Mucosa of rectum (tissue), 2 donors: ENCODE measurements at regions not wholly inside any gene's neighbourhood (a gene's known extent, or its start where the extent isn't known, plus 50 kb on each side); places are given as distances from the start of the nearest gene placed in this dataset.

Experiments used
- H3K27ac ChIP-seq, 2 donors: one replicate each; pipeline ENCODE4 v1.7.0; 2013; ENCODE audit warnings: inconsistent platforms in 2 of 2, low read depth in 2 of 2, low read length in 2 of 2
- H3K27me3 ChIP-seq, 2 donors: one replicate each; pipeline ENCODE4 v1.7.0; 2013; ENCODE audit warnings: low read length in 2 of 2; ENCODE audit not compliant: control insufficient read depth in 2 of 2, insufficient read depth in 2 of 2
- H3K36me3 ChIP-seq, 2 donors: one replicate each; pipeline ENCODE4 v1.7.0; 2013; ENCODE audit warnings: low read length in 2 of 2; ENCODE audit not compliant: control insufficient read depth in 2 of 2, insufficient read depth in 2 of 2
- H3K4me1 ChIP-seq, 2 donors: one replicate each; pipeline ENCODE4 v1.7.0; 2013; ENCODE audit warnings: low read length in 2 of 2, mild to moderate bottlenecking in 1 of 2; ENCODE audit not compliant: control insufficient read depth in 2 of 2, insufficient read depth in 2 of 2
- H3K4me3 ChIP-seq, 2 donors: one replicate each; pipeline ENCODE4 v1.7.0; 2013; ENCODE audit warnings: low read length in 2 of 2
- H3K9ac ChIP-seq, 2 donors: one replicate each; pipeline ENCODE4 v1.7.0; 2013; ENCODE audit warnings: low read length in 2 of 2, low read depth in 1 of 2, mild to moderate bottlenecking in 1 of 2
- H3K9me3 ChIP-seq, 2 donors: one replicate each; pipeline ENCODE4 v1.7.0; 2013; ENCODE audit warnings: low read length in 2 of 2; ENCODE audit not compliant: control insufficient read depth in 2 of 2
- donor health status: healthy.
- donor health status: Normal muscosa, but diverticular disease.

DNA sequence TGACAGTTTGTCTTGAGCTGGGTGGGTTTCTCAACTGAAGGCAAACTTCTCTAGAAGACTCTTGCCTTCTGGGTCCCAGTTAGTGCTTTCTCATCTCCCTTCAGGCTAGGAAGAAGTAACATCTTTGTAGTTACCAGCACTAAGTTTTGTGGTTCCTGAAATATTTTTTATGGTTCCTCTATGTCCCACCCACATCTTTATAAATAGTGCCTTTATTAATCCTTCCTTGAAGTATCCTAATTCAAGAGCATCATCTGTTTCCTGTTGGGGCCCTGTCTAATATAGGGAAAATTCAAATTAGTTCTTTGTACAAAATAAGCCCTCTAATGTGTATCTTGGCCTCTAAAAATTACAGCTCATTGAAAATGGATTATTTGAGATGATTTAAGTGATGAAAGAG lies 147.4 kb upstream of the MAOA start:
- Histone ChIP-seq H3K27me3 (peaks cover 5 to 9% of the 10 kb centered on the region in 2 donors), H3K9me3 (no peaks in the 10 kb centered on the region), H3K36me3 (no peaks in the 10 kb centered on the region), H3K4me3 (no peak overlapping the region), H3K27ac (no peak overlapping the region), H3K4me1 (no peaks in the 10 kb centered on the region), H3K9ac (no peak overlapping the region)

DNA sequence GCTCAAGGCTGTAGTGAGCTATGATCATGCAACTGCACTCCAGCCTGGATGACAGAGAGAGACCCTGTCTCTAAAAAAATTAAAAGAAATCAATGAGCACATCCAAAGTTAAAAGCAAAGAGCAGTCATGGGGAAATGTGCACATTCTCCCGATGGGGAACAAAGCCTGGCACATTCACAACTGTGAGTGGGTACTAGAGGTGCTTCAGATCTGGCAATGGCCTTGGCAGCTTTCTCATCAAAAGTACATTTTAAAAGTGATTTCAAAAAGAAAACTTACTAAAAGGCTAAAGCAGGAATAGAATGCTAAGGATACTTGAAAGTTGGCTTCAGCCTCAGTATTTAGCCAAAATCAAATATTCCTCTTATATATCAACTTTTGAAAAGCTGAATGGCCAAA lies 145.9 kb upstream of the MAOA start:
- Histone ChIP-seq H3K27me3 (peaks cover 5 to 11% of the 10 kb centered on the region in 2 donors), H3K36me3 (no peaks in the 10 kb centered on the region), H3K4me3 (no peak overlapping the region), H3K9me3 (no peaks in the 10 kb centered on the region), H3K27ac (no peak overlapping the region), H3K4me1 (no peaks in the 10 kb centered on the region), H3K9ac (no peak overlapping the region)

DNA sequence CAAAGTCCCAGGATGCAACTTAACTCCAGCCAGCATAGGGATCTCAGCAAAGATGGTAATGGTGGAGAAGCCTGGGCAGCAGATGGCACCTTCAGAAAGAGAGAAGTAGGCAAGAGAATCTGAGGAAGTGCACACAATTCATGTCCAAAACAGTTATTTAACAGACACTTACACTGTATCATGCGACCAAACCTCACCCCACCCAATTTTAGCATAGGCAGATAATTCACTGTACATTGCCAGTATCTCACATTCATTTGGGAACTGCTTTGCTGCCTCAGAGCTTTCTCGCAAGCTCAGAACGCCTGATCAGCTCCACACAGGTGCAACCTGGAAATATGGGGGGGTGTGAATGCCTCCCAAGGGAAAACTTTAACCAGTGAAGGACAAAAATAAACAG lies 143.0 kb upstream of the MAOA start:
- Histone ChIP-seq H3K4me3 (no peak overlapping the region), H3K27me3 (peaks cover 5% of the 10 kb centered on the region in 2 donors), H3K9ac (no peak overlapping the region), H3K4me1 (no peaks in the 10 kb centered on the region), H3K36me3 (no peaks in the 10 kb centered on the region), H3K27ac (no peak overlapping the region), H3K9me3 (peaks cover 0 to 2% of the 10 kb centered on the region in 2 donors)

- no peak overlapping the region for H3K9ac ChIP-seq
- no peak overlapping the region for H3K4me3 ChIP-seq
- H3K9me3 ChIP-seq = peaks cover 0 to 2% of the 10 kb centered on the region in 2 donors
Observed at GRCh38 chrX:43514820-43515219, 141.3 kb upstream of the MAOA start.

DNA sequence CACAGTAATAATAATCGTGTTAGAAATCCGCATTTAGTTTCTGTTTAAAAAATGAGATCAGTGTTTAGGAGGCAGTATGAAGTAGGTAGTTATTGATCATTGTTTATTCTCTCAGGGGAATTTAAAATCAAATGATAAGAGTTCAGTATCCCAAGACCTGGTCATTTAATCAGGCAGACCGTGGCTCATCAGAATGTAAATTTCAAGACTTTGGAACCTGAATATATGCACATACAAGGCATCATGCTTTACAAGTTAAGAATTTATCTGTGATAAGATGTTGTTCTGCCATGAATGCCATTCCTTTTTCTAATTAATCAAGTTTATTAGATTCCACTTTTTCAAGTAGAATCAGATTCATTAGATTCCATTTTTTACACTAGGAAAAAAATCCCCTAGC lies 133.5 kb upstream of the MAOA start:
- H3K4me1 ChIP-seq = no peaks in the 10 kb centered on the region
- H3K27ac ChIP-seq = no peak overlapping the region
- H3K4me3 ChIP-seq = no peak overlapping the region
- H3K9me3 ChIP-seq = no peaks in the 10 kb centered on the region
- no peaks in the 10 kb centered on the region for H3K36me3 ChIP-seq
- H3K27me3 ChIP-seq = no peaks in the 10 kb centered on the region
- H3K9ac ChIP-seq = no peak overlapping the region

More at GRCh38 chrX:43514820-43515219, 141.3 kb upstream of the MAOA start:
- H3K36me3 ChIP-seq = no peaks in the 10 kb centered on the region
- H3K27me3 ChIP-seq = peaks cover 5% of the 10 kb centered on the region in 2 donors
- H3K27ac ChIP-seq = no peak overlapping the region
- no peaks in the 10 kb centered on the region for H3K4me1 ChIP-seq

GRCh38 chrX:43525901-43526610 lies 130.0 kb upstream of the MAOA start:
- H3K9ac ChIP-seq = no peak overlapping the region

GRCh38 chrX:43526878-43527277 lies 129.2 kb upstream of the MAOA start:
- Histone ChIP-seq H3K36me3 (no peaks in the 10 kb centered on the region), H3K27ac (no peak overlapping the region), H3K4me3 (no peak overlapping the region), H3K4me1 (no peaks in the 10 kb centered on the region), H3K9ac (no peak overlapping the region), H3K27me3 (peaks cover 0 to 2% of the 10 kb centered on the region in 2 donors), H3K9me3 (no peaks in the 10 kb centered on the region)

More at GRCh38 chrX:43525901-43526610, 130.0 kb upstream of the MAOA start:
- Histone ChIP-seq H3K36me3 (no peaks in the 10 kb centered on the region), H3K27ac (no peak overlapping the region), H3K4me1 (no peaks in the 10 kb centered on the region), H3K27me3 (no peaks in the 10 kb centered on the region), H3K9me3 (no peaks in the 10 kb centered on the region), H3K4me3 (no peak overlapping the region)

GRCh38 chrX:43527801-43528200 lies 128.3 kb upstream of the MAOA start:
- Histone ChIP-seq H3K9me3 (no peaks in the 10 kb centered on the region), H3K4me3 (no peak overlapping the region)

GRCh38 chrX:43530837-43531236 lies 125.3 kb upstream of the MAOA start:
- Histone ChIP-seq H3K4me3 (no peak overlapping the region), H3K4me1 (no peaks in the 10 kb centered on the region), H3K27ac (no peak overlapping the region), H3K9me3 (peaks cover 0 to 3% of the 10 kb centered on the region in 2 donors), H3K36me3 (no peaks in the 10 kb centered on the region), H3K27me3 (peaks cover 0 to 2% of the 10 kb centered on the region in 2 donors), H3K9ac (no peak overlapping the region)

More at GRCh38 chrX:43527801-43528200, 128.3 kb upstream of the MAOA start:
- Histone ChIP-seq H3K4me1 (no peaks in the 10 kb centered on the region), H3K27ac (no peak overlapping the region), H3K36me3 (no peaks in the 10 kb centered on the region), H3K9ac (no peak overlapping the region), H3K27me3 (peaks cover 0 to 2% of the 10 kb centered on the region in 2 donors)

DNA sequence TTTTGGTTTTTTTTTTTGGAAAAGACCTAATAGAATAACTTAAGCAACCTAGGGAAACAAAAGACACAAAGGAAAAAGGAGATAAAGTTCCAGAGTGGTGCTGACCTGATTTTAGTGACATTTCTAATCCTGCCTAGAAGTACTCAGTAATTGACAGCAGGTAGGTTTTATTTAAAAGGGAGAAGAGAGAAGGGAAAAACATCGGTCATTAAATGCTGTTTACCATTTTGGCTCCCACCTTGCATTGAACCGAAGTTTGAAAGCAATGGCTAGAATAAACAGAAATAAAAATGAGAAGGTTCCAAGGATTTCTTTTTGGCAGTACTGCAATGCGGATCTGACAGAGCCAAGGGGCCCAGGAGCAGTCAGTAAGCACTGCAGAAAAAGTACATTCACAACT lies 115.8 kb upstream of the MAOA start:
- H3K9me3 ChIP-seq = no peaks in the 10 kb centered on the region
- no peak overlapping the region for H3K9ac ChIP-seq
- no peaks in the 10 kb centered on the region for H3K36me3 ChIP-seq
- H3K4me3 ChIP-seq = no peak overlapping the region
- H3K4me1 ChIP-seq = no peaks in the 10 kb centered on the region
- no peaks in the 10 kb centered on the region for H3K27me3 ChIP-seq
- H3K27ac ChIP-seq = no peak overlapping the region
